ENCODE measurements at regions not wholly inside any gene's neighbourhood (a gene's known extent, or its start where the extent isn't known, plus 50 kb on each side); places are given as distances from the start of the nearest gene placed in this dataset.

GRCh38 chr13:107284173-107284572 is 716.2 kb upstream of the ARGLU1 start:
- no peak for TF ChIP-seq CTCF (IDR thresholded peaks at IDR 0.05; ENCODE audit: control extremely low read depth, extremely low read depth)
- no peak for ATAC-seq (ENCODE audit: insufficient read depth, low FRiP score)
- H3K9ac ChIP-seq (ENCODE audit: insufficient read depth in 1 of 2, low read length in 2 of 2), result no peak overlapping the region
- no peaks in the 10 kb centered on the region for H3K36me3 ChIP-seq (ENCODE audit: control insufficient read depth in 4 of 4, insufficient read depth in 4 of 4, low read length in 4 of 4)
- no peaks in the 10 kb centered on the region for H3K4me1 ChIP-seq (ENCODE audit: control insufficient read depth in 5 of 5, insufficient read depth in 5 of 5, low read length in 5 of 5)
- no peak for DNase-seq
- H3K9me3 ChIP-seq (ENCODE audit: control insufficient read depth in 4 of 4, insufficient read depth in 3 of 4, low read length in 3 of 4), result peaks cover 0 to 3% (median 0%) of the 10 kb centered on the region in 4 donors
- H3K27me3 ChIP-seq (ENCODE audit: control insufficient read depth in 3 of 3, insufficient read depth in 3 of 3, low read length in 2 of 3), result no peaks in the 10 kb centered on the region
- H3K4me3 ChIP-seq, result no peak overlapping the region
- H3K27ac ChIP-seq (ENCODE audit: low read depth in 1 of 2, low read length in 1 of 2), result no peak overlapping the region

GRCh38 chr13:107277911-107278310 is 710.0 kb upstream of the ARGLU1 start:
- Histone ChIP-seq H3K4me1 (ENCODE audit: control insufficient read depth in 5 of 5, insufficient read depth in 5 of 5, low read length in 5 of 5) (no peaks in the 10 kb centered on the region), H3K9ac (ENCODE audit: insufficient read depth in 1 of 2, low read length in 2 of 2) (no peak overlapping the region), H3K27me3 (ENCODE audit: control insufficient read depth in 3 of 3, insufficient read depth in 3 of 3, low read length in 2 of 3) (no peaks in the 10 kb centered on the region), H3K36me3 (ENCODE audit: control insufficient read depth in 4 of 4, insufficient read depth in 4 of 4, low read length in 4 of 4) (no peaks in the 10 kb centered on the region), H3K27ac (ENCODE audit: low read depth in 1 of 2, low read length in 1 of 2) (no peak overlapping the region), H3K4me3 (no peak overlapping the region), H3K9me3 (ENCODE audit: control insufficient read depth in 4 of 4, insufficient read depth in 3 of 4, low read length in 3 of 4) (peaks cover 0 to 3% (median 0%) of the 10 kb centered on the region in 4 donors)
- DNase-seq, result no peak
- no peak for TF ChIP-seq CTCF (IDR thresholded peaks at IDR 0.05; ENCODE audit: control extremely low read depth, extremely low read depth)
- 90 to 91% methylated on average over 6 of the region's 6 CpGs for WGBS, 2 donors
- no peak for ATAC-seq (ENCODE audit: insufficient read depth, low FRiP score)

- no peak overlapping the region for H3K27ac ChIP-seq (ENCODE audit: low read depth in 1 of 2, low read length in 1 of 2)
- H3K4me3 ChIP-seq, result no peak overlapping the region
- 87 to 89% methylated on average over 2 of the region's 2 CpGs for WGBS, 2 donors
- H3K27me3 ChIP-seq (ENCODE audit: control insufficient read depth in 3 of 3, insufficient read depth in 3 of 3, low read length in 2 of 3), result no peaks in the 10 kb centered on the region
- no peak overlapping the region for H3K9ac ChIP-seq (ENCODE audit: insufficient read depth in 1 of 2, low read length in 2 of 2)
- H3K4me1 ChIP-seq (ENCODE audit: control insufficient read depth in 5 of 5, insufficient read depth in 5 of 5, low read length in 5 of 5), result no peaks in the 10 kb centered on the region
- H3K9me3 ChIP-seq (ENCODE audit: control insufficient read depth in 4 of 4, insufficient read depth in 3 of 4, low read length in 3 of 4), result peaks cover 0 to 3% (median 0%) of the 10 kb centered on the region in 4 donors
- TF ChIP-seq CTCF (IDR thresholded peaks at IDR 0.05; ENCODE audit: control extremely low read depth, extremely low read depth), result no peak
- DNase-seq (no peak), ATAC-seq (ENCODE audit: insufficient read depth, low FRiP score) (no peak)
- no peaks in the 10 kb centered on the region for H3K36me3 ChIP-seq (ENCODE audit: control insufficient read depth in 4 of 4, insufficient read depth in 4 of 4, low read length in 4 of 4)
Observed at GRCh38 chr13:107276936-107277335, 709.0 kb upstream of the ARGLU1 start.

GRCh38 chr13:107275945-107276614 is 708.1 kb upstream of the ARGLU1 start:
- 71 to 77% methylated on average over 6 of the region's 6 CpGs for WGBS, 2 donors
- Histone ChIP-seq H3K9ac (ENCODE audit: insufficient read depth in 1 of 2, low read length in 2 of 2) (no peak overlapping the region), H3K4me3 (no peak overlapping the region), H3K4me1 (ENCODE audit: control insufficient read depth in 5 of 5, insufficient read depth in 5 of 5, low read length in 5 of 5) (peaks cover 0 to 4% (median 3%) of the 10 kb centered on the region in 5 donors), H3K27ac (ENCODE audit: low read depth in 1 of 2, low read length in 1 of 2) (no peak overlapping the region), H3K9me3 (ENCODE audit: control insufficient read depth in 4 of 4, insufficient read depth in 3 of 4, low read length in 3 of 4) (peaks cover 0 to 2% (median under 1%) of the 10 kb centered on the region in 4 donors), H3K36me3 (ENCODE audit: control insufficient read depth in 4 of 4, insufficient read depth in 4 of 4, low read length in 4 of 4) (no peaks in the 10 kb centered on the region), H3K27me3 (ENCODE audit: control insufficient read depth in 3 of 3, insufficient read depth in 3 of 3, low read length in 2 of 3) (no peaks in the 10 kb centered on the region)
- TF ChIP-seq CTCF (IDR thresholded peaks at IDR 0.05; ENCODE audit: control extremely low read depth, extremely low read depth), result no peak
- no peak for ATAC-seq (ENCODE audit: insufficient read depth, low FRiP score)
- DNase-seq, result no peak

Data from lung (tissue), 11 donors.